NCI-H146 treated with DMSO at 0.1 percent for 48 hours (cell line): ENCODE measurements at regions not wholly inside any gene's neighbourhood (a gene's known extent, or its start where the extent isn't known, plus 50 kb on each side); places are given as distances from the start of the nearest gene placed in this dataset.
"Not testable (repeated sequence)": the region's sequence is repeated elsewhere in the genome, so short reads cannot be mapped to it uniquely, and the experiment has no call there.

Source experiments
- DNase-seq: peaks from one replicate; lab custom pipeline; 2025; ENCODE audit not compliant: unreplicated experiment; lab: John Stamatoyannopoulos, UW

- DNase-seq, result no peak
Observed at GRCh38 chr10:119996944-119997343, 104.4 kb downstream of the SEC23IP start.

DNA sequence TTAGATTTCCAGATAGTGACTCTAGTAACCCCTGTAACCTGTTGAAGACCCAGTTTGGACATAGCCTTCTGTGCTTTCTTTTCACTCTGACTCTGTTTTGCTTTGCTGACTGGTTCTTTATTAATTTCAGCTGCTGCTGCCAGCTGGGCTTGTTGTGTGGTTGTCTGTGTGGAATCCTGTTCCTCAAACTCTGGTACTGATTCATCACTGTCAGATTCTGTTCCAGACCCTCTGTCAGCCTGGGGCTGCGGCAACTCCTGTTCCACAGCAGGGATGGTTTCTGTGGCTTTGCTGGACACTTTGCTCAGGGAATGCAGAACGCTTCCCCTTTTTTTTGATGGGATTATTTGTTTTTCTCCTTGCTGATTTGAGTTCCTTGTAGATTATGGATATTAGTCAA, 104.9 kb downstream of the SEC23IP start:
- DNase-seq, result no peak

- DNase-seq, result no peak
Observed at GRCh38 chr10:120002785-120003184, 110.3 kb downstream of the SEC23IP start.

- DNase-seq, result peak; percentile 28
Observed at GRCh38 chr10:120005207-120006201, 113.0 kb downstream of the SEC23IP start.

- no peak for DNase-seq
Observed at GRCh38 chr10:120007261-120007660, 114.7 kb downstream of the SEC23IP start.

- no peak for DNase-seq
Observed at GRCh38 chr10:120011359-120012130, 119.0 kb downstream of the SEC23IP start.

DNA sequence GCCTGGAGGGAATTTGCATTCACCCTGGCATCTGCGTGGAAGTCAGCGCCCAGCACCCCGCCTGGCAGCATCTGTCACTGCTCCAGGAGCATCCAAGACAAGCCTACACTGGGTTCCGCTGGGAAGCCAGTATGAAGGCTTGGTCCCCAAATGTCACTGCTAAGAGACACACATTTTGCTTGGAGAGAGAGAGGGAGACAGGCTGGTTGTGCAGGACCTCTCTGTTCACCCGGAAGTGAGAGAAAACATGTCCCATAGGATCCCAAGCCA, 119.5 kb downstream of the SEC23IP start:
- no peak for DNase-seq

- no peak for DNase-seq
Observed at GRCh38 chr10:120012566-120012965, 120.0 kb downstream of the SEC23IP start.

DNA sequence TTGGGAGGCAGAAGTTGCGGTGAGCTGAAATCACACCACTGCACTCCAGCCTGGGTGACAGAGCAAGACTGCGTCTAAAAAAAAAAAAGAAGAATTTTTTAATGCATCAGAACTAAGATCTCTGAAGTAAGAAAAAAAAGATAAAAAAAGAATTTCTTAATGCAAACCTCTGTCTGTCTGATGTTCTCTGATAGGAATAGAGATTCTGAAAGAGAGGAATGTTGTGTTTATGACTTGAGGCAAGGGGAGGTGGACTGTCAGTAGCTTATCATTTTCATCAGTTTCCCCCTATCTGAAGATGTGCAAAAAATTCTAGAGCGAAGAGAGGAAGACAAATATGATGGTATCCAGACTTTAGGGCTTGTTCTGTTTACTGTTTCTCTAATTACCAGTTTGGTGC, 121.5 kb downstream of the SEC23IP start:
- DNase-seq, result no peak

DNA sequence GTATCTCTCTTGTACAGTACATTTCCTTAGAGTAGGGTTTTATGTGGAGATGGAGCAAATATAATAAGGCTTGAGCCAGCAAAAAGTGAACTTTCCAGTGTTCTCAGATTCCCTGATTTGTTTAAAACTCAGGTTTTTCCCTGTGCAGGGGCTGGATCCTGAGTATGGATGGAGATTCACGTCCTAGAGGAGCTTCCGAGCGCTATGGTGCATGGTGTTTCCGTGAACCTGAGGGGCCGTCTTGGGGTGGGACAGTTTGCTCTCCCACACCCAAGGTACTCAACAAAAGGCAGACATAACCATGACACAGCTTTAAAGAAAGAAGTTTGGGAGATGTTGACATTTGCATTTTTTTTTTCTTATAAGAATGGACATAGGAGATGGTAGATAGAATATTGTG, 122.5 kb downstream of the SEC23IP start:
- DNase-seq, result no peak

DNA sequence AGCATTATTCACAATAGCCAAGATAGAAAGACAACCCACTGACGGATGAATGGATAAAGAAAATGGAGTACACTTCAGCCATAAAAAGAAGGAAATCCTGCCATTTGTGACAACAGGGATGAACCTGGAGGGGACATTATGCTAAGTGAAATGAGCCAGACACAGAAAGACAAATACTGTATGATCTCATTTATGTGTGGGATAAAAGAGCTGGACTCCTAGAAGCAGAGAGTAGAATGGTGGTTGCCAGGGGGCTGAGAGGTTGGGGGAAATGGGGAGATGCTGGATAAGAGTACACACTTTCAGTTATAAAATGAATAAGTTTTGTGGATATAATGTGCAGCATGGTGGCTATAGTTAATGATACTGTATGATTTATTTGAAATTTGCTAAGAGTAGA, 124.4 kb downstream of the SEC23IP start:
- no peak for DNase-seq

- no peak for DNase-seq
Observed at GRCh38 chr10:120017733-120018417, 125.3 kb downstream of the SEC23IP start.

- DNase-seq, result no peak
Observed at GRCh38 chr10:120018695-120019094, 126.2 kb downstream of the SEC23IP start.

DNA sequence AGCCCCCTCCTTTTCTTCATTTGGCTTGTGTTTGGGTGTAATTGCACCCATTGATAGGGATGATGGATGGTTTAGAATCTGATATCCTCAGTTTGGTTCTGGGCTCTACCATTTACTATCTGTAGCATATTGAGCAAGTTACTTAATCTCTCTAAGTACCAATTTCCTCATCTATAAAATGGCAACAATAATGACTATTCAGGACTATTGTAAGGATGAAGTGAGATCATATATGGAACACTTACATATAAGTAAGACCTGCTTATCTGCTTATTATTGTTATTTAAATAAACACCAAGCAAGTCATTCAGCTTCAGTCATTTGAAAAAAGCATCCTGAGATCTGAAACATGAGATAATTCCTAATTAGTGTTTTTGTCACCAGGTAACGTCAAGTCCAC, 127.0 kb downstream of the SEC23IP start:
- DNase-seq, result no peak

DNA sequence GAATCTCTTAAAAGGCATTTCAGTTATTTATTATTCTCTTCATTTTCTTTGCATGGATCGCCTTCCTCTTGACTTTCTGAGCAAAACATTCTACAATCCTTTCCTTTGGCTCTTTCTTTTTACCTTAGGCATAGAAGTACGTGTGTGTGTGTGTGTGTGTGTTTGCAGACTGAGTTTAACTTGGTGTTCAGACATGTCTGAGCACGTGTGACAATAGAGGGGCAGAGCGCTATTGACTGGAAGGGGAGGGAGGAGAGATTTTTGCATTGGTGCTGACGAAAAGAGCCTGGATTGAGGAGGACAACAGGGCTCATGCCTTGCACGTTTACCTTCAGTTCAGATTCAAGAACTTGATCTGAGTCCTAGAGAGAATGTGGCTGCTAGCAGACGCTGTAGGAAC, 129.8 kb downstream of the SEC23IP start:
- no peak for DNase-seq

DNA sequence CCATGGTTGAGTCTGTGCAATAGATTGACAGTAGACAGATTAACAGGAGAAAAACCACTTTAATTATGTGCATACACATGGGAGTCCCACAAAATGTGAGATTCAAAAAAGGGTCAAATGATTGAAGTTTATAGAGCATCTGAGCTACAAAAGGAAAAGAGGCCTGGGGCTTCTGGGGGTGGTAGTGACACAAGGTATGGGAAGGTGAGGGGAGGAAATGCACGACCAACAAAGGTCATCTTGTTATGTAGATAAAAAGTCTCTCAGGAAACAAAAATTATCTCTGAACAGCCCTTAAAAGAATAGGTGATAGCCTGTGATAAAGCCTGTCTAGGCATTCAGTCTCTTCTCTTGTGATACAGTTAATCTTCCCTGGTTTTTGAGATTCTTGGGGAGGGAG, 141.7 kb downstream of the SEC23IP start:
- no peak for DNase-seq

- DNase-seq, result no peak
Observed at GRCh38 chr10:120039046-120039445, 146.5 kb downstream of the SEC23IP start.

- no peak for DNase-seq
Observed at GRCh38 chr10:120039826-120040225, 147.3 kb downstream of the SEC23IP start.

- DNase-seq, result no peak
Observed at GRCh38 chr10:120041807-120042559, 149.5 kb downstream of the SEC23IP start.

DNA sequence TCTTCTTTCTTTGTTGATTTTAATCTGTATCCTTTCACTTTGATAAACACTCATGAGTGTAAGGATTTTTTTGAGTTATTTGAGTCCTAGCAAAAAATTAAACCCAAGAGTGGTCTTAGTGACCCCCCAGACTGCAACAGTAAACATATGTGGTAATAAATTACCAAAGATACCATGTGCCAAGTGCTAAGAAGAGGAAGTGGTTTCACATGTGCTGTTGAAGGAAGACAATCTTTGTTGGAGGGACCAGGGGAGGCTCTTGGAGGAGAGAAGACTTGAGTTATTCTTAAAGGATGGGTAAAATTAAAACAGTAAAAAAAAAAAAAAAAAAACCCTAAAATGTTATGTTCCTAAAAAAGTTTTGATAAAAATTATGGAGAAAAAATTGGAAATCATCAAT, 150.2 kb downstream of the SEC23IP start:
- DNase-seq, result no peak

DNA sequence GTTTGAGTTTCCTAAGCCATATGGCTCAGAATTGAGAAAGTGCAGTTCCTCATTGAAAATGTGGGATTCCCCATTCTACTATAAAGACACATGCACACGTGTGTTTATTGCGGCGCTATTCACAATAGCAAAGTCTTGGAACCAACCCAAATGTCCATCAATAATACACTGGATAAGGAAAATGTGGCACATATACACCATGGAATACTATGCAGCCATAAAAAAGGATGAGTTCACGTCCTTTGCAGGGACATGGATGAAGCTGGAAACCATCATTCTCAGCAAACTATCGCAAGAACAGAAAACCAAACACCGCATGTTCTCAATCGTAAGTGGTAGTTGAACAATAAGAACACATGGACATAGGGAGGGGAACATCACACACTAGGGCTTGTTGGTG, 154.8 kb downstream of the SEC23IP start:
- not testable (repeated sequence) for DNase-seq
